HS-27A (cell line): ENCODE measurements at regions not wholly inside any gene's neighbourhood (a gene's known extent, or its start where the extent isn't known, plus 50 kb on each side); places are given as distances from the start of the nearest gene placed in this dataset.

Experiments
- DNase-seq: peaks from one replicate; pipeline ENCODE4 v3.0.0-alpha.2; 2012; ENCODE audit warnings: low read depth, missing footprints

DNA sequence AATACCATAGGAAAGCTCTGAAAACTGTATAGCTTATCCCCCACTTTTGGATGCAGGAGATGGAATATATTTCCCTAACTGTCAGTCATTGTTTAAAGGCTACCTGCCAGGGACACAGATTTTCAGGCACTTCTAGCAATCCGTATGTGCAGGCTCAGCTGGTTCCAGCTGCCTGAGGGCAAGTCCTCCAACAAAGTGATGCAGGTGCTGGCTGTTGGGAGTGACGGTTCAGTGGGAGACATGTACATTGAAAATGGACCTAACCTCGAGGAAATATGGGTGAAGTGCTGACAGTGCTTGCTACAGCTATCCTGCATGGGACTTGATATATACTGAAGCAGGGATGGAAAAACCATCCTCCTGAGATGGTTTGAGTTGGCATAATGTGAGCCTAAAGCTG, 153.1 kb upstream of the GAP43 start:
- DNase-seq = no peak

- no peak for DNase-seq
These were observed 147.9 kb upstream of the GAP43 start for GRCh38 chr3:115475178-115476041.

GRCh38 chr3:115476472-115476871, 146.8 kb upstream of the GAP43 start:
- no peak for DNase-seq

- DNase-seq = no peak
These were observed 145.0 kb upstream of the GAP43 start for GRCh38 chr3:115478359-115478758.

DNA sequence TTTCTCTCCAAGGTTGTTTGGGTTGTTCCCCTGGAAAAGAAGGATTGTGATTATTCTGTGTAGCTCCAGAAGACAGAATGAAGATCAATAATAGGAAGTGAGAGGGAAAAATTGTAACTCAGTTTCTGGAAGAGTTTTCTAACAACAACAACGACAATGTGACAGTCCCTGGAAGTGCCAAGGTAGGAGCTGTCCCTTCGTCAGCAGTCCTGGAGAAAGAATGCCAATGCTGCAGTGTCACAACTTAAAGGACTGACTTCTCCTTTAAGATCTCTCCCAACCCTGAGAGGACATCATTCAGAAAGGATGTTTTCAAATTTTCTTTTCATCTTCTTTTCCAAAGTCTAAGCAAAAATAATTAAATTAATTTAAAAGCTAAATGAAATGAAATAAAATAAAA, 136.4 kb upstream of the GAP43 start:
- DNase-seq = no peak

DNA sequence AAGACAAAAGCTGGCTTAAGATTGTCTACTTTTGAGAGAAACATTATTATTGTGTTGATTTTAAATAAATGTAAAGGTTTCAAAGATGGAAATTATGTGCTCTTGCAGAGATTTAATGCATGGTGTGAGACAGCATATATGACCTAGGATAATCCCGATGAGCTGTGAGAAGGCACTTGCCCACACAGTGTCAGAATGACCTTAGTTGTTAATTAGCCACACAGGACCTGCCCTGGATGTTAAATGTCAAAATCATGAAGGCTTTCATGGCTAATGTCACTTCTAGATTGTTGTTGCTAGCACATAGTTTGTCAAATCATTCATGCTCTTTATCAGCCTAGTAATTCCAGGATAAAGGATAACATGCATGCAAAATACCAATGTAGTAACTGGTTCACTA, 135.3 kb upstream of the GAP43 start:
- no peak for DNase-seq

GRCh38 chr3:115488409-115488808, 134.9 kb upstream of the GAP43 start:
- DNase-seq = no peak

GRCh38 chr3:115494826-115495225, 128.5 kb upstream of the GAP43 start:
- DNase-seq = no peak

- DNase-seq = no peak
These were observed 124.9 kb upstream of the GAP43 start for GRCh38 chr3:115498421-115498820.

GRCh38 chr3:115498898-115499297, 124.4 kb upstream of the GAP43 start:
- DNase-seq = no peak

GRCh38 chr3:115499666-115500065, 123.6 kb upstream of the GAP43 start:
- no peak for DNase-seq

GRCh38 chr3:115500795-115501194, 122.5 kb upstream of the GAP43 start:
- no peak for DNase-seq

- DNase-seq = no peak
These were observed 121.2 kb upstream of the GAP43 start for GRCh38 chr3:115502128-115502527.

- DNase-seq = no peak
These were observed 119.9 kb upstream of the GAP43 start for GRCh38 chr3:115503394-115503793.

GRCh38 chr3:115508562-115508961, 114.7 kb upstream of the GAP43 start:
- DNase-seq = no peak

GRCh38 chr3:115512565-115513415, 110.5 kb upstream of the GAP43 start:
- DNase-seq = no peak

GRCh38 chr3:115513416-115513800, 109.9 kb upstream of the GAP43 start:
- no peak for DNase-seq

- DNase-seq = no peak
These were observed 105.8 kb upstream of the GAP43 start for GRCh38 chr3:115517457-115518050.

DNA sequence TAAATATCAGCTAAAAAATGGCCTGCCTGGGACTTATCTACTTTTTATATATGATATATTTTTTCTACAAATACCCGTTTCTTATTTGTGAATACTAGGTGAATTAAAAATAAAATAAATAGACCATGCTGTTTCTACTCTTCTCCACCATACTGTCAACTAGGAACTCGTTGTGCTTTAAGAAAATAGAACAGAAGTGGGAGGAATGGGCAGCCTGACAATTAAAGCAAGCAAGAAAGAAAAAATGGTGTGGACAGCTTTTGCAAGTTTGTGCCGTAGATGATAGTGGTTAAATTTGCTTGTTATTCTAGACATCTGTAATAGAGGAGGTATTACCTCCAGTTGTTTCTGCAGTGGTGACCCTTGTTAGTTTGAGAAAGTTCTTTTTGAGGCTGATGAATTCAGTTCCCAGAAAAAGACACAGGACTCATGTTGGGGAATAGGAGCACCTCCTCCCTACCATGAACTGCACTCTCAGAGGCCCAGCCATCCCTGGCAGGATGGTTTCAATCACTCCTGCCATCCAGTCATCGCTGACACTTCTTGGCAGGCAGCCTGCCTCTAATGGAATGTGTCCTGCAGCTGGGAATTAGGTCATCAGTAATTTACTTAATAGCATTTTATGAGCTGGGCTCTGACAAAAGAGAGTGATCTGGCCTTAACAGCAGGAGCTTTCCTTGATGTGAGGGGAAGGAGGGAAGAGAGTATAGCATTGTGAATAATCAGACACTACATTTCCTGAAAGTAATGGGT, 105.0 kb upstream of the GAP43 start:
- DNase-seq = peak; percentile 52

DNA sequence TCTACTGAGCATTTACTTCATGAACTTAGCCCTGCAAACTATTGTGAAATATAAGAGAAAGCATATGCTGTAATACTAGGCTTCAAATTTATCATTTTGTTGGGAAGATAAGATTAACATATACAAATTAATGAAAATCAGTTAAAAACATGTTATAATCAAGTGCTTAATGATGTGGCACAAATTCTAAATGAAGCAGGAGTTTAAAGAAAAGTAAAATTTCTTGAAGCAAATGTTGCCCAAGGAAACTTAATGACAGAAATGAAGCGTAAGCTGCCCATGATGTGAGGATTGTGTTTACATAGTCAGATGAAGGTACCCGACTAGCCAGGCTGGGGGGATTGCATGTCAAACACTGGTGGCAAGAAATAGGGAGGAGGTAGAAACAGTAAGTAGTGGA, 103.1 kb upstream of the GAP43 start:
- DNase-seq = no peak

- no peak for DNase-seq
These were observed 102.6 kb upstream of the GAP43 start for GRCh38 chr3:115520651-115521245.

GRCh38 chr3:115523458-115523857, 99.9 kb upstream of the GAP43 start:
- no peak for DNase-seq
